ELR (cell line): ENCODE measurements at regions not wholly inside any gene's neighbourhood (a gene's known extent, or its start where the extent isn't known, plus 50 kb on each side); places are given as distances from the start of the nearest gene placed in this dataset.
"Not testable (repeated sequence)": the region's sequence is repeated elsewhere in the genome, so short reads cannot be mapped to it uniquely, and the experiment has no call there.

Source experiments
- DNase-seq: peaks from one replicate; pipeline ENCODE4 v3.0.0-alpha.2; 2015; ENCODE audit warnings: low read depth

- DNase-seq, result no peak
Observed at GRCh38 chr4:84221704-84222103, 277.4 kb downstream of the NKX6-1 start.

- DNase-seq, result no peak
Observed at GRCh38 chr4:84220990-84221389, 278.1 kb downstream of the NKX6-1 start.

GRCh38 chr4:84219656-84220055 is 279.4 kb downstream of the NKX6-1 start:
- DNase-seq, result no peak

- no peak for DNase-seq
Observed at GRCh38 chr4:84218031-84218430, 281.1 kb downstream of the NKX6-1 start.

GRCh38 chr4:84215217-84215616 is 283.9 kb downstream of the NKX6-1 start:
- DNase-seq, result peak; percentile 4

- not testable (repeated sequence) for DNase-seq
Observed at GRCh38 chr4:84206226-84206625, 292.9 kb downstream of the NKX6-1 start.

- no peak for DNase-seq
Observed at GRCh38 chr4:84189144-84189543, 309.9 kb downstream of the NKX6-1 start.

GRCh38 chr4:84179409-84179808 is 319.7 kb downstream of the NKX6-1 start:
- no peak for DNase-seq

- no peak for DNase-seq
Observed at GRCh38 chr4:84177831-84178542, 321.1 kb downstream of the NKX6-1 start.

- DNase-seq, result no peak
Observed at GRCh38 chr4:84176016-84176415, 323.1 kb downstream of the NKX6-1 start.

- DNase-seq, result no peak
Observed at GRCh38 chr4:84171871-84172270, 327.2 kb downstream of the NKX6-1 start.

- no peak for DNase-seq
Observed at GRCh38 chr4:84167564-84167963, 331.5 kb downstream of the NKX6-1 start.

GRCh38 chr4:84167093-84167492 is 332.0 kb downstream of the NKX6-1 start:
- DNase-seq, result no peak

GRCh38 chr4:84166486-84166885 is 332.6 kb downstream of the NKX6-1 start:
- DNase-seq, result no peak

- no peak for DNase-seq
Observed at GRCh38 chr4:84164201-84164600, 334.9 kb downstream of the NKX6-1 start.

- peak; percentile 15 for DNase-seq
Observed at GRCh38 chr4:84159762-84160161, 339.3 kb downstream of the NKX6-1 start.

GRCh38 chr4:84158670-84159069 is 340.4 kb downstream of the NKX6-1 start:
- no peak for DNase-seq

- no peak for DNase-seq
Observed at GRCh38 chr4:84151574-84151973, 347.5 kb downstream of the NKX6-1 start.

GRCh38 chr4:84150177-84150576 is 348.9 kb downstream of the NKX6-1 start:
- DNase-seq, result no peak

GRCh38 chr4:84147831-84148230 is 351.3 kb downstream of the NKX6-1 start:
- no peak for DNase-seq

- no peak for DNase-seq
Observed at GRCh38 chr4:84146300-84146959, 352.7 kb downstream of the NKX6-1 start.

GRCh38 chr4:84145176-84145575 is 353.9 kb downstream of the NKX6-1 start:
- no peak for DNase-seq

- DNase-seq, result not testable (repeated sequence)
Observed at GRCh38 chr4:84126911-84127310, 372.2 kb downstream of the NKX6-1 start.
